Right kidney (tissue), 1 donor: ENCODE measurements at regions not wholly inside any gene's neighbourhood (a gene's known extent, or its start where the extent isn't known, plus 50 kb on each side); places are given as distances from the start of the nearest gene placed in this dataset.

Experiments used
- DNase-seq: peaks from one replicate; pipeline ENCODE4 v3.0.0-alpha.2; 2016

GRCh38 chr4:38189445-38189844 lies 229.2 kb downstream of the PTTG2 start:
- no peak for DNase-seq

- DNase-seq = no peak
These were observed 230.6 kb downstream of the PTTG2 start for GRCh38 chr4:38190717-38191178.

- DNase-seq = no peak
These were observed 232.3 kb downstream of the PTTG2 start for GRCh38 chr4:38192516-38192915.

- DNase-seq = no peak
These were observed 233.2 kb downstream of the PTTG2 start for GRCh38 chr4:38193236-38193863.

GRCh38 chr4:38194047-38194602 lies 233.9 kb downstream of the PTTG2 start:
- no peak for DNase-seq

- no peak for DNase-seq
These were observed 235.3 kb downstream of the PTTG2 start for GRCh38 chr4:38195486-38195885.

GRCh38 chr4:38195911-38196310 lies 235.7 kb downstream of the PTTG2 start:
- no peak for DNase-seq

GRCh38 chr4:38202242-38202641 lies 242.0 kb downstream of the PTTG2 start:
- DNase-seq = no peak

GRCh38 chr4:38203609-38204008 lies 243.4 kb downstream of the PTTG2 start:
- DNase-seq = no peak

GRCh38 chr4:38204339-38205035 lies 244.3 kb downstream of the PTTG2 start:
- DNase-seq = no peak

GRCh38 chr4:38205261-38205660 lies 245.1 kb downstream of the PTTG2 start:
- DNase-seq = no peak

- DNase-seq = no peak
These were observed 246.9 kb downstream of the PTTG2 start for GRCh38 chr4:38207110-38207457.

- no peak for DNase-seq
These were observed 249.5 kb downstream of the PTTG2 start for GRCh38 chr4:38209654-38210053.

- no peak for DNase-seq
These were observed 250.4 kb downstream of the PTTG2 start for GRCh38 chr4:38210396-38211114.

GRCh38 chr4:38211885-38212284 lies 251.7 kb downstream of the PTTG2 start:
- no peak for DNase-seq

GRCh38 chr4:38213083-38213805 lies 253.0 kb downstream of the PTTG2 start:
- DNase-seq = no peak

GRCh38 chr4:38222892-38223291 lies 262.7 kb downstream of the PTTG2 start:
- DNase-seq = no peak

GRCh38 chr4:38223306-38223705 lies 263.1 kb downstream of the PTTG2 start:
- no peak for DNase-seq

- DNase-seq = peak; percentile 50
These were observed 263.6 kb downstream of the PTTG2 start for GRCh38 chr4:38223782-38224236.

GRCh38 chr4:38224850-38225249 lies 264.7 kb downstream of the PTTG2 start:
- DNase-seq = no peak

- no peak for DNase-seq
These were observed 266.0 kb downstream of the PTTG2 start for GRCh38 chr4:38226170-38226569.

GRCh38 chr4:38230121-38230801 lies 270.1 kb downstream of the PTTG2 start:
- peak; percentile 63 for DNase-seq
